ENCODE measurements at regions not wholly inside any gene's neighbourhood (a gene's known extent, or its start where the extent isn't known, plus 50 kb on each side); places are given as distances from the start of the nearest gene placed in this dataset.

GRCh38 chr5:89904442-89904841, 505.1 kb downstream of the CETN3 start:
- H3K9me3 ChIP-seq (ENCODE audit: insufficient read depth, low read depth, low read length) = no peaks in the 10 kb centered on the region
- H3K9ac ChIP-seq (ENCODE audit: low read length) = no peak overlapping the region
- Mint-ChIP-seq H3K27ac (ENCODE audit: unreplicated experiment) (no peak overlapping the region), H3K27me3 (ENCODE audit: low read depth, unreplicated experiment) (no peaks in the 10 kb centered on the region), H3K9me3 (ENCODE audit: unreplicated experiment) (peaks cover 11% of the 10 kb centered on the region), H3K36me3 (ENCODE audit: low read depth, unreplicated experiment) (no peaks in the 10 kb centered on the region), H3K4me3 (ENCODE audit: unreplicated experiment) (no peak overlapping the region), H3K4me1 (ENCODE audit: low read depth, unreplicated experiment) (no peaks in the 10 kb centered on the region)
- H2AFZ ChIP-seq (ENCODE audit: low read depth, low read length) = no peak overlapping the region
- TF ChIP-seq EZH2 (IDR thresholded peaks at IDR 0.05; ENCODE audit: insufficient read depth, low read length) (no peak), CTCF (IDR thresholded peaks at IDR 0.05; ENCODE audit: insufficient read depth, low read depth, low read length) (no peak)
- no peak overlapping the region for H3K27ac ChIP-seq (ENCODE audit: low read depth, low read length)
- H3K4me1 ChIP-seq (ENCODE audit: insufficient read depth, low read length) = no peaks in the 10 kb centered on the region
- DNase-seq (ENCODE audit: low read depth) (no peak), FAIRE-seq (no peak)
- no peaks in the 10 kb centered on the region for H3K27me3 ChIP-seq (ENCODE audit: insufficient read depth, low read length)
- H3K4me2 ChIP-seq (ENCODE audit: low read length) = no peak overlapping the region
- H3K4me3 ChIP-seq (ENCODE audit: insufficient read depth, low read depth, low read length) = no peak overlapping the region
- no peaks in the 10 kb centered on the region for H3K36me3 ChIP-seq (ENCODE audit: insufficient read depth, low read length)
- H3K79me2 ChIP-seq (ENCODE audit: insufficient read depth, low read length) = no peaks in the 10 kb centered on the region
- H4K20me1 ChIP-seq (ENCODE audit: insufficient read depth, low read length) = no peaks in the 10 kb centered on the region

DNA sequence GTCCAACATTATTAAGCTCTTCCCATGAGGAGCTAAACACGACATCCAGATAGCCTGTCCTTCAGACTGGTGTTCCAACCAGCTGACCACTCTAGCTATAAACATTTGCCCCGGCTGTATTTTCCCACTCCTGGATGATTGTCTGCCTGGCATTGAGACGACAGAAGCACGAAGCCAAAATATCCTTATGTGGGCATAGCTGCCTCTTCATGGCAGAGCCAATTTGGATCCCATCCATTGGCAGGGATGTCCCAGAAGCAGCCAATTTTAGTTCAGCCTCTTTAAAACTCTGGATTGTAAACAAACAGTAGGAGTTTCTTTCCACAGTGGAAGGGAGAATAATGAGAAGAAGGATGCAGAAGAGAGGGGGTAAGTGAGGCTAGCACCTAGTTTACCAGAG, 507.6 kb downstream of the CETN3 start:
- DNase-seq (ENCODE audit: low read depth) = no peak
- TF ChIP-seq CTCF (IDR thresholded peaks at IDR 0.05; ENCODE audit: insufficient read depth, low read depth, low read length) (no peak), EZH2 (IDR thresholded peaks at IDR 0.05; ENCODE audit: insufficient read depth, low read length) (no peak)
- Histone ChIP-seq H3K9ac (ENCODE audit: low read length) (no peak overlapping the region), H3K4me2 (ENCODE audit: low read length) (no peak overlapping the region), H2AFZ (ENCODE audit: low read depth, low read length) (no peak overlapping the region), H3K4me3 (ENCODE audit: insufficient read depth, low read depth, low read length) (no peak overlapping the region), H3K9me3 (ENCODE audit: insufficient read depth, low read depth, low read length) (no peaks in the 10 kb centered on the region), H3K4me1 (ENCODE audit: insufficient read depth, low read length) (no peaks in the 10 kb centered on the region), H3K79me2 (ENCODE audit: insufficient read depth, low read length) (no peaks in the 10 kb centered on the region), H4K20me1 (ENCODE audit: insufficient read depth, low read length) (no peaks in the 10 kb centered on the region), H3K27me3 (ENCODE audit: insufficient read depth, low read length) (no peaks in the 10 kb centered on the region), H3K36me3 (ENCODE audit: insufficient read depth, low read length) (no peaks in the 10 kb centered on the region), H3K27ac (ENCODE audit: low read depth, low read length) (no peak overlapping the region)
- no peak for FAIRE-seq
- Mint-ChIP-seq H3K27me3 (ENCODE audit: low read depth, unreplicated experiment) (no peaks in the 10 kb centered on the region), H3K9me3 (ENCODE audit: unreplicated experiment) (peaks cover 7% of the 10 kb centered on the region), H3K36me3 (ENCODE audit: low read depth, unreplicated experiment) (no peaks in the 10 kb centered on the region), H3K27ac (ENCODE audit: unreplicated experiment) (no peak overlapping the region), H3K4me3 (ENCODE audit: unreplicated experiment) (no peak overlapping the region), H3K4me1 (ENCODE audit: low read depth, unreplicated experiment) (no peaks in the 10 kb centered on the region)

DNA sequence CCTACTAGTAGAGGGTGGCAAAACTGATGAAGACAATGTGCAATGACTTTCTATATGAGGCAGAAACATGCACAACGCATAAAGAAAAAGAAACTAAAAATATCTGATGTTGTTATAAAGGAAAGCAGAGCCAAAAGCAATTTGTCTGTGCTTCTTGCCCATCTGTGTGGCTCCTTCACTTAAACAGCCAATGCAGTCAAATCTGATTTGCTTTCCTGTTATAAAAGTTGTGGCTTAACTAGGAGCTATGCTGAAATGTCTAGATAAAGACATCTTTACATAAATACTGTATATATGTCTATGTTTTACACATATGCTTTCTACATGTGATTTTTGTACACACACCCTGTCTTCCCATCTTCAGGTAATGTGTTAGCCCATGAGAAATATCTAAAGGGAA, 508.2 kb downstream of the CETN3 start:
- H3K27ac Mint-ChIP-seq (ENCODE audit: unreplicated experiment) = no peak overlapping the region

More for the DNA sequence above, 508.2 kb downstream of the CETN3 start:
- TF ChIP-seq EZH2 (IDR thresholded peaks at IDR 0.05; ENCODE audit: insufficient read depth, low read length) = no peak
- TF ChIP-seq CTCF (IDR thresholded peaks at IDR 0.05; ENCODE audit: insufficient read depth, low read depth, low read length) = no peak
- Mint-ChIP-seq H3K9me3 (ENCODE audit: unreplicated experiment) (peaks cover 3% of the 10 kb centered on the region), H3K27me3 (ENCODE audit: low read depth, unreplicated experiment) (no peaks in the 10 kb centered on the region), H3K36me3 (ENCODE audit: low read depth, unreplicated experiment) (no peaks in the 10 kb centered on the region), H3K4me3 (ENCODE audit: unreplicated experiment) (no peak overlapping the region), H3K4me1 (ENCODE audit: low read depth, unreplicated experiment) (no peaks in the 10 kb centered on the region)
- H3K4me1 ChIP-seq (ENCODE audit: insufficient read depth, low read length) = no peaks in the 10 kb centered on the region
- H3K36me3 ChIP-seq (ENCODE audit: insufficient read depth, low read length) = no peaks in the 10 kb centered on the region
- no peaks in the 10 kb centered on the region for H3K79me2 ChIP-seq (ENCODE audit: insufficient read depth, low read length)
- H3K9me3 ChIP-seq (ENCODE audit: insufficient read depth, low read depth, low read length) = no peaks in the 10 kb centered on the region
- H2AFZ ChIP-seq (ENCODE audit: low read depth, low read length) = no peak overlapping the region
- H3K4me3 ChIP-seq (ENCODE audit: insufficient read depth, low read depth, low read length) = no peak overlapping the region
- no peak overlapping the region for H3K9ac ChIP-seq (ENCODE audit: low read length)
- FAIRE-seq = no peak
- H3K27me3 ChIP-seq (ENCODE audit: insufficient read depth, low read length) = no peaks in the 10 kb centered on the region
- H3K4me2 ChIP-seq (ENCODE audit: low read length) = no peak overlapping the region
- DNase-seq (ENCODE audit: low read depth) = no peak
- H4K20me1 ChIP-seq (ENCODE audit: insufficient read depth, low read length) = no peaks in the 10 kb centered on the region
- no peak overlapping the region for H3K27ac ChIP-seq (ENCODE audit: low read depth, low read length)
